ENCODE measurements at regions not wholly inside any gene's neighbourhood (a gene's known extent, or its start where the extent isn't known, plus 50 kb on each side); places are given as distances from the start of the nearest gene placed in this dataset.

DNA sequence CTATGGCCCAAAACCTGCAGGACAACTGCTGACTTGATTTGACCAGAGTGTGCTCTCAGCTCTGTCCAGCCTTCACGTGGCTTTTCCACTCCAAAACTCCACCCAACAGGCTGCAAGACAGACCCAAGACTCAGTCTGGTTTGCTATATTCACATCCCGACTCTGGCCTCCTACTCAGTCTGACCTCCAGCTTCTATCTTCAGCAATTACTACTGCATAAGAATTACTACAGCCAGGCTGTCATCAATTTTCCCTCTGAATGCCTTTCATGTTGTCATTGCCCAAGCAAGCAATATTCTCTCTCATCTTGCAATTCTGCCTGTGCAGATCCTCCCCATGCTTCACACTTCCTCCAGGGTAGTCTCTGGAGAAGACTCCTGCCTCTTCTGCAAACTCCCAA, 53.6 kb upstream of the GYPC start:
- TF ChIP-seq FOXA1 (IDR thresholded peaks at IDR 0.05) (no peak), CTBP1 (IDR thresholded peaks at IDR 0.05; ENCODE audit: borderline replicate concordance) (no peak), FOXM1 (IDR thresholded peaks at IDR 0.05; ENCODE audit: borderline replicate concordance) (no peak), BHLHE40 (IDR thresholded peaks at IDR 0.05; ENCODE audit: borderline replicate concordance) (no peak), NFRKB (IDR thresholded peaks at IDR 0.05) (no peak), TARDBP (IDR thresholded peaks at IDR 0.05) (no peak)

Data from HEK293T (cell line).